Liver (tissue), 3 donors: ENCODE measurements at regions not wholly inside any gene's neighbourhood (a gene's known extent, or its start where the extent isn't known, plus 50 kb on each side); places are given as distances from the start of the nearest gene placed in this dataset.

Experiments
- ATF3 ChIP-seq: IDR thresholded peaks from 2 replicates; pipeline ENCODE4 v1.6.1; 2016; ENCODE audit warnings: antibody characterized with exemption
- CTCF ChIP-seq: fragments of 150-350 bp; IDR thresholded peaks from 2 replicates; pipeline ENCODE4 v1.5.1; 2017; ENCODE audit warnings: improper control_type of control experiment, low read depth, low read length; ENCODE audit not compliant: missing input control
- EGR1 ChIP-seq, 2 donors: IDR thresholded peaks; 2 replicates each; pipeline ENCODE4 v1.6.1; 2016 to 2018; ENCODE audit warnings: antibody characterized with exemption in 2 of 2, low read depth in 2 of 2
- GABPA ChIP-seq, 2 donors: IDR thresholded peaks in 1 of 2; conservative IDR thresholded peaks in 1 of 2; 2 replicates each; pipeline ENCODE4 v1.6.1; 2016; ENCODE audit warnings: antibody characterized with exemption in 2 of 2, mild to moderate bottlenecking in 1 of 2, moderate library complexity in 1 of 2
- HNF4G ChIP-seq: IDR thresholded peaks from 2 replicates; pipeline ENCODE4 v1.6.1; 2016; ENCODE audit warnings: antibody characterized with exemption
- MAX ChIP-seq: IDR thresholded peaks from 2 replicates; pipeline ENCODE4 v1.6.1; 2016; ENCODE audit warnings: antibody characterized with exemption
- RAD21 ChIP-seq, 2 donors: IDR thresholded peaks; 2 replicates each; pipeline ENCODE4 v1.6.1; 2016; ENCODE audit warnings: antibody characterized with exemption in 2 of 2, mild to moderate bottlenecking in 2 of 2
- REST ChIP-seq: IDR thresholded peaks from 2 replicates; pipeline ENCODE4 v1.6.1; 2016; ENCODE audit warnings: antibody characterized with exemption, mild to moderate bottlenecking
- RXRA ChIP-seq, 2 donors: IDR thresholded peaks; 2 replicates each; pipeline ENCODE4 v1.6.1; 2017 to 2018; ENCODE audit warnings: antibody characterized with exemption in 2 of 2, mild to moderate bottlenecking in 1 of 2
- TAF1 ChIP-seq: conservative IDR thresholded peaks from 2 replicates; pipeline ENCODE4 v1.6.1; 2016; ENCODE audit warnings: antibody characterized with exemption, mild to moderate bottlenecking
- YY1 ChIP-seq: IDR thresholded peaks from 2 replicates; pipeline ENCODE4 v1.6.1; 2016; ENCODE audit warnings: antibody characterized with exemption, mild to moderate bottlenecking
- ZBTB33 ChIP-seq: IDR thresholded peaks from 2 replicates; pipeline ENCODE4 v1.6.1; 2016; ENCODE audit warnings: antibody characterized with exemption
- donor health status: healthy.
- donor health status: healthy.

- TF ChIP-seq CTCF: no peak
- TF ChIP-seq TAF1: no peak
- no peak for TF ChIP-seq RAD21 (IDR thresholded peaks at IDR 0.05)
- TF ChIP-seq GABPA (IDR thresholded peaks at IDR 0.05 in 1 of 2, conservative IDR thresholded peaks at IDR 0.05 in 1 of 2): no peak
- no peak for TF ChIP-seq REST
- TF ChIP-seq MAX: no peak
- no peak for TF ChIP-seq ATF3
- no peak for TF ChIP-seq ZBTB33
- TF ChIP-seq HNF4G: no peak
- no peak for TF ChIP-seq YY1
- TF ChIP-seq RXRA (IDR thresholded peaks at IDR 0.05): no peak
- TF ChIP-seq EGR1 (IDR thresholded peaks at IDR 0.05; ENCODE audit: low read depth in 2 of 2): no peak
Observed at GRCh38 chr14:35459776-35460175, 55.2 kb upstream of the NFKBIA start.
